Suprapubic skin (tissue), 4 donors: ENCODE measurements at regions not wholly inside any gene's neighbourhood (a gene's known extent, or its start where the extent isn't known, plus 50 kb on each side); places are given as distances from the start of the nearest gene placed in this dataset.

Source experiments
- DNase-seq, 2 donors: peaks; one replicate each; pipeline ENCODE4 v3.0.0-alpha.2; 2019; ENCODE audit warnings: low spot score in 2 of 2
- H3K27ac ChIP-seq: fragments of 200-600 bp; sonication (generic); one replicate; pipeline ENCODE4 v1.5.1; 2019
- H3K27me3 ChIP-seq: fragments of 200-600 bp; sonication (generic); one replicate; pipeline ENCODE4 v1.5.1; 2019
- H3K36me3 ChIP-seq: fragments of 200-600 bp; sonication (generic); one replicate; pipeline ENCODE4 v1.5.1; 2019
- H3K4me1 ChIP-seq: fragments of 200-600 bp; sonication (generic); one replicate; pipeline ENCODE4 v1.5.1; 2019
- H3K4me3 ChIP-seq: fragments of 200-600 bp; sonication (generic); one replicate; pipeline ENCODE4 v1.5.1; 2019; ENCODE audit warnings: mild to moderate bottlenecking
- H3K9me3 ChIP-seq: fragments of 200-600 bp; sonication (generic); one replicate; pipeline ENCODE4 v1.5.1; 2019
- EP300 ChIP-seq: sonication (generic); formaldehyde crosslinking; IDR thresholded peaks from one replicate; pipeline ENCODE4 v1.6.1; 2017; ENCODE audit warnings: antibody characterized with exemption
- POLR2A ChIP-seq, 2 donors: fragments of 450-650 bp; IDR thresholded peaks; one replicate each; pipeline ENCODE4 v1.6.1; 2017; ENCODE audit warnings: antibody characterized with exemption in 2 of 2, mild to moderate bottlenecking in 2 of 2, moderate library complexity in 2 of 2
- POLR2AphosphoS5 ChIP-seq, 3 donors: sonication (generic); formaldehyde crosslinking; IDR thresholded peaks; one replicate each; pipeline ENCODE4 v1.6.1; 2017; ENCODE audit warnings: antibody characterized with exemption in 3 of 3
- WGBS: methylation state at CpG from one replicate; pipeline ENCODE4 v1.1.5; 2018; 5-methylcytosine and 5-hydroxymethylcytosine counted together
- TF ChIP-seq, protein P1 (sequence below), 2 donors: fragments of 200-600 bp in 1 of 2; fragments of 450-650 bp in 1 of 2; sonication (generic) in 1 of 2; IDR thresholded peaks; one replicate each; pipeline ENCODE4 v1.5.1; 2016 to 2019; ENCODE audit warnings: antibody characterized with exemption in 2 of 2, mild to moderate bottlenecking in 1 of 2, moderate library complexity in 1 of 2

- Histone ChIP-seq H3K36me3 (no peaks in the 10 kb centered on the region), H3K9me3 (no peaks in the 10 kb centered on the region), H3K27me3 (no peaks in the 10 kb centered on the region), H3K27ac (no peak overlapping the region), H3K4me3 (no peak overlapping the region), H3K4me1 (no peaks in the 10 kb centered on the region)
- DNase-seq: no peak
- no peak for TF ChIP-seq EP300
- TF ChIP-seq, protein P1, sequence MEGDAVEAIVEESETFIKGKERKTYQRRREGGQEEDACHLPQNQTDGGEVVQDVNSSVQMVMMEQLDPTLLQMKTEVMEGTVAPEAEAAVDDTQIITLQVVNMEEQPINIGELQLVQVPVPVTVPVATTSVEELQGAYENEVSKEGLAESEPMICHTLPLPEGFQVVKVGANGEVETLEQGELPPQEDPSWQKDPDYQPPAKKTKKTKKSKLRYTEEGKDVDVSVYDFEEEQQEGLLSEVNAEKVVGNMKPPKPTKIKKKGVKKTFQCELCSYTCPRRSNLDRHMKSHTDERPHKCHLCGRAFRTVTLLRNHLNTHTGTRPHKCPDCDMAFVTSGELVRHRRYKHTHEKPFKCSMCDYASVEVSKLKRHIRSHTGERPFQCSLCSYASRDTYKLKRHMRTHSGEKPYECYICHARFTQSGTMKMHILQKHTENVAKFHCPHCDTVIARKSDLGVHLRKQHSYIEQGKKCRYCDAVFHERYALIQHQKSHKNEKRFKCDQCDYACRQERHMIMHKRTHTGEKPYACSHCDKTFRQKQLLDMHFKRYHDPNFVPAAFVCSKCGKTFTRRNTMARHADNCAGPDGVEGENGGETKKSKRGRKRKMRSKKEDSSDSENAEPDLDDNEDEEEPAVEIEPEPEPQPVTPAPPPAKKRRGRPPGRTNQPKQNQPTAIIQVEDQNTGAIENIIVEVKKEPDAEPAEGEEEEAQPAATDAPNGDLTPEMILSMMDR (IDR thresholded peaks at IDR 0.05): no peak
- TF ChIP-seq POLR2AphosphoS5 (IDR thresholded peaks at IDR 0.05): no peak
- no peak for TF ChIP-seq POLR2A (IDR thresholded peaks at IDR 0.05)
- 83% methylated on average over 3 of the region's 3 CpGs for WGBS
Measured at GRCh38 chr7:144960763-144961162, 124.9 kb upstream of the TPK1 start.

GRCh38 chr7:144957998-144958397 is 122.1 kb upstream of the TPK1 start:
- H3K4me1 ChIP-seq: no peaks in the 10 kb centered on the region
- TF ChIP-seq, protein P1 (IDR thresholded peaks at IDR 0.05): no peak
- no peak for TF ChIP-seq EP300
- TF ChIP-seq POLR2AphosphoS5 (IDR thresholded peaks at IDR 0.05): no peak
- TF ChIP-seq POLR2A (IDR thresholded peaks at IDR 0.05): no peak
- WGBS: 44% methylated on average over 2 of the region's 2 CpGs

GRCh38 chr7:144955422-144955821 is 119.6 kb upstream of the TPK1 start:
- no peak for DNase-seq
- Histone ChIP-seq H3K27ac (no peak overlapping the region), H3K36me3 (no peaks in the 10 kb centered on the region), H3K27me3 (no peaks in the 10 kb centered on the region), H3K9me3 (no peaks in the 10 kb centered on the region), H3K4me3 (no peak overlapping the region), H3K4me1 (no peaks in the 10 kb centered on the region)
- 86% methylated on average over 1 of the region's 1 CpG for WGBS
- TF ChIP-seq POLR2A (IDR thresholded peaks at IDR 0.05) (no peak), POLR2AphosphoS5 (IDR thresholded peaks at IDR 0.05) (no peak), EP300 (no peak)
- TF ChIP-seq, protein P1 (IDR thresholded peaks at IDR 0.05): no peak

More at GRCh38 chr7:144957998-144958397, 122.1 kb upstream of the TPK1 start:
- H3K36me3 ChIP-seq: no peaks in the 10 kb centered on the region
- DNase-seq: no peak
- no peaks in the 10 kb centered on the region for H3K27me3 ChIP-seq
- H3K4me3 ChIP-seq: no peak overlapping the region
- no peaks in the 10 kb centered on the region for H3K9me3 ChIP-seq
- H3K27ac ChIP-seq: no peak overlapping the region

GRCh38 chr7:144941127-144941526 is 105.3 kb upstream of the TPK1 start:
- TF ChIP-seq POLR2A (IDR thresholded peaks at IDR 0.05) (no peak), EP300 (no peak), POLR2AphosphoS5 (IDR thresholded peaks at IDR 0.05) (no peak)
- TF ChIP-seq, protein P1 (IDR thresholded peaks at IDR 0.05): no peak
- Histone ChIP-seq H3K9me3 (peaks cover 5% of the 10 kb centered on the region), H3K4me3 (no peak overlapping the region), H3K36me3 (no peaks in the 10 kb centered on the region), H3K27me3 (no peaks in the 10 kb centered on the region), H3K27ac (no peak overlapping the region), H3K4me1 (no peaks in the 10 kb centered on the region)
- no peak for DNase-seq
- WGBS: 71% methylated on average over 1 of the region's 1 CpG

- H3K9me3 ChIP-seq: no peaks in the 10 kb centered on the region
- no peaks in the 10 kb centered on the region for H3K4me1 ChIP-seq
- H3K27ac ChIP-seq: no peak overlapping the region
- DNase-seq: no peak
- no peaks in the 10 kb centered on the region for H3K36me3 ChIP-seq
- WGBS: 70% methylated on average over 2 of the region's 2 CpGs
- no peaks in the 10 kb centered on the region for H3K27me3 ChIP-seq
- TF ChIP-seq POLR2A (IDR thresholded peaks at IDR 0.05): no peak
- TF ChIP-seq, protein P1 (IDR thresholded peaks at IDR 0.05): no peak
- H3K4me3 ChIP-seq: no peak overlapping the region
Measured at GRCh38 chr7:144937199-144937598, 101.3 kb upstream of the TPK1 start.
